Mesodermal cell (in vitro differentiated cells): ENCODE measurements at regions not wholly inside any gene's neighbourhood (a gene's known extent, or its start where the extent isn't known, plus 50 kb on each side); places are given as distances from the start of the nearest gene placed in this dataset.

Experiments used
- H3K27ac ChIP-seq: 2 replicates; pipeline ENCODE4 v1.7.0; 2013; ENCODE audit warnings: mild to moderate bottlenecking, low read depth, low read length, moderate library complexity; ENCODE audit not compliant: severe bottlenecking
- H3K36me3 ChIP-seq: 2 replicates; pipeline ENCODE4 v1.7.1; 2013; ENCODE audit warnings: mild to moderate bottlenecking, low read length, moderate library complexity; ENCODE audit not compliant: control insufficient read depth, insufficient read depth
- H3K4me1 ChIP-seq: one replicate; pipeline ENCODE4 v1.7.1; 2013; ENCODE audit warnings: mild to moderate bottlenecking, low read length; ENCODE audit not compliant: insufficient read depth, control insufficient read depth, poor library complexity, severe bottlenecking
- H3K4me3 ChIP-seq: 2 replicates; pipeline ENCODE4 v1.7.0; 2013; ENCODE audit warnings: low read length, control low read depth, mild to moderate bottlenecking; ENCODE audit not compliant: insufficient read depth, poor library complexity, severe bottlenecking; ENCODE audit errors: extremely low read depth
- H3K9me3 ChIP-seq: 2 replicates; pipeline ENCODE4 v1.7.1; 2013; ENCODE audit warnings: mild to moderate bottlenecking, low read length, moderate library complexity; ENCODE audit not compliant: control insufficient read depth
- WGBS, 2 experiments: methylation state at CpG; one replicate each; pipeline ENCODE4 v1.1.5; 2013; ENCODE audit warnings: missing lambda C conversion rate in 2 of 2; ENCODE audit not compliant: insufficient coverage in 2 of 2; 5-methylcytosine and 5-hydroxymethylcytosine counted together

DNA sequence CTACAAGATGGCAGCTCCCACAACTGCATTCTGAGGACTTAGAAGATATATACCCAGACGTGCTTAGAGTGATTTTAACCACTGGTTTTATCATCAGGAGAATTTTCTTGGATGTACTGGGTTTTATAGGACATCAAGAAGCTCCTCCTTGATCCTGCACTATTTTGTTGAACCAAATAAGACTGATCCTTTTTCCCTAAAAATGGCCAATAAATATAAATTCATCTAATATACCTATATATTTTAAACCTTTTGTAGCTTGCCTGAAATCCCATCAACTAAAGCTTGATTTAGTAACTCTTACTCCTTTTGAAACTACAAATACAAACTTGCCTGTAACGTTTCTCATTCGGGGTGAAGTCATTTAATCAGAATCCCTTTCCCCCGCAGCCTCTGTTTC, 849.4 kb upstream of the ADAMTS5 start:
- H3K36me3 ChIP-seq = no peaks in the 10 kb centered on the region
- H3K9me3 ChIP-seq = no peaks in the 10 kb centered on the region
- 93% methylated on average over 4 of the region's 4 CpGs; no CpG with 5 or more reads in 1 of the 2 experiments for WGBS, 2 experiments
- no peak overlapping the region for H3K4me3 ChIP-seq
- H3K27ac ChIP-seq = no peak overlapping the region
- no peaks in the 10 kb centered on the region for H3K4me1 ChIP-seq

GRCh38 chr21:27814226-27814625, 847.3 kb upstream of the ADAMTS5 start:
- Histone ChIP-seq H3K27ac (no peak overlapping the region), H3K9me3 (no peaks in the 10 kb centered on the region), H3K36me3 (no peaks in the 10 kb centered on the region), H3K4me3 (no peak overlapping the region), H3K4me1 (no peaks in the 10 kb centered on the region)
- no CpG with 5 or more reads among the region's 1 CpG for WGBS, 2 experiments

- H3K9me3 ChIP-seq = no peaks in the 10 kb centered on the region
- H3K27ac ChIP-seq = no peak overlapping the region
- H3K4me1 ChIP-seq = no peaks in the 10 kb centered on the region
- no peaks in the 10 kb centered on the region for H3K36me3 ChIP-seq
- no peak overlapping the region for H3K4me3 ChIP-seq
- WGBS, 2 experiments = 87 to 90% methylated on average over 7 to 8 of the region's 8 CpGs
Measured at GRCh38 chr21:27813750-27814149, 846.9 kb upstream of the ADAMTS5 start.

DNA sequence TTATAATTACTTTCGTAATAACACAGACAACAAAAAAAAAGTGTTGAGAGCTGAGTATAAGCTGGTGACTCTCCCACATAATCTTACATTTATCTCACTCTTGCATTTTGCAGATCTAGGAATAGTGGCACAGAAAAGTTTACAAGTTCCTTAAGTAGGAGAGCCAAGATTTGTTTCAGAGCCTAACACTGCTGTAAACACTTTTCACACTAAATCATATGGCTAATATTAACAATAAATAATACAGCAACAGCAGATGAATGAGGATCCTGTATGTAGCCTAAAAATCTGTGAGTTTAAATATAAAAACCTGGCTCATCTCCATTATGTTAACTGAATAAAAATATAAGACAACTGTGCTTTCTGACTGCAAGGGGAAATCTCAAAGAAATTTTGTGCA, 846.5 kb upstream of the ADAMTS5 start:
- no peak overlapping the region for H3K27ac ChIP-seq
- no peaks in the 10 kb centered on the region for H3K4me1 ChIP-seq
- H3K4me3 ChIP-seq = no peak overlapping the region
- no CpG with 5 or more reads among the region's 1 CpG for WGBS, 2 experiments
- no peaks in the 10 kb centered on the region for H3K36me3 ChIP-seq
- no peaks in the 10 kb centered on the region for H3K9me3 ChIP-seq

DNA sequence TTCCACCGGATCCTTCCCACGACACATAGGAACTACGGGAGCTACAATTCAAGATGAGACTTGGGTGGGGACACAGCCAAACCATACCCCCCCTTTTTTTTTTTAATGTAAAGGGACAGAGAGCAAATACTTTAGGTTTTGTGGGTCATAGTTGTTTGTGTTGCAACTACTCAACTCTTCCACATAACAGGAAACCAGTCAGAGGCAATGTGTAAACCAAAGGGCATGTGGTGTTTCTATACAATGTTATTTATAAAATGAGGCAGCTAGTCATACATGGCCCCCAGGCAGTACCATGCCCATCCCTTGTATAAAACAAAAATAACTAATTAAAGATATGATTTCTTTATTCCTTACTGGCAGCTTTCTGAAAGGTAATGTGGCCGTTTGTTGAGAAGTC, 845.4 kb upstream of the ADAMTS5 start:
- Histone ChIP-seq H3K36me3 (no peaks in the 10 kb centered on the region), H3K9me3 (no peaks in the 10 kb centered on the region), H3K4me3 (no peak overlapping the region), H3K4me1 (no peaks in the 10 kb centered on the region), H3K27ac (no peak overlapping the region)
- no CpG with 5 or more reads among the region's 4 CpGs for WGBS, 2 experiments

- H3K9me3 ChIP-seq = no peaks in the 10 kb centered on the region
Measured at GRCh38 chr21:27808923-27809322, 842.0 kb upstream of the ADAMTS5 start.

DNA sequence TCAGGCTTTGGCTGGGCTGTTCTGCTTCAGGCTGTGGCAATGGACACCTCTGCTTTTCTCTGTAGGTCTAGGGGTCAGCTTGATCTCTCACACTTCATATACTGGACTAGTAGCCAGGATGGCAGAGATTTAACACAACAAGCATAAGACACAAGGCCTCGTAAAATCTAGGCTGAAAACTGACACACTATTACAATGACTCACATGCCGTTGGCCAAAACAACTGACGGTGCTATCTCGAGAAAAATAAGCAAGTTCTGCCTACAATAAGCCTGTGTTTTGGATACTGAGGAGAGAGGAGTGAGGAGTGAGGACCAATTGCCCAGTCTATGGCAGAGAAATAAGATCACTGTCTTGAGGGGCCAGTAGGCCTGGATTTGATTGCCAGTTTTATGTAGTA, 840.7 kb upstream of the ADAMTS5 start:
- no peak overlapping the region for H3K27ac ChIP-seq
- H3K4me1 ChIP-seq = no peaks in the 10 kb centered on the region
- 82% methylated on average over 2 of the region's 4 CpGs; no CpG with 5 or more reads in 1 of the 2 experiments for WGBS, 2 experiments
- no peaks in the 10 kb centered on the region for H3K36me3 ChIP-seq
- H3K4me3 ChIP-seq = no peak overlapping the region
- no peaks in the 10 kb centered on the region for H3K9me3 ChIP-seq

More at GRCh38 chr21:27808923-27809322, 842.0 kb upstream of the ADAMTS5 start:
- Histone ChIP-seq H3K4me1 (no peaks in the 10 kb centered on the region), H3K36me3 (no peaks in the 10 kb centered on the region), H3K27ac (no peak overlapping the region), H3K4me3 (no peak overlapping the region)

- no peaks in the 10 kb centered on the region for H3K9me3 ChIP-seq
- no peak overlapping the region for H3K27ac ChIP-seq
- H3K4me1 ChIP-seq = no peaks in the 10 kb centered on the region
- 100% methylated on average over 1 of the region's 5 CpGs; no CpG with 5 or more reads in 1 of the 2 experiments for WGBS, 2 experiments
- H3K4me3 ChIP-seq = no peak overlapping the region
- no peaks in the 10 kb centered on the region for H3K36me3 ChIP-seq
Measured at GRCh38 chr21:27806281-27806680, 839.4 kb upstream of the ADAMTS5 start.

GRCh38 chr21:27805696-27806095, 838.8 kb upstream of the ADAMTS5 start:
- Histone ChIP-seq H3K27ac (no peak overlapping the region), H3K9me3 (no peaks in the 10 kb centered on the region), H3K36me3 (no peaks in the 10 kb centered on the region), H3K4me3 (no peak overlapping the region), H3K4me1 (no peaks in the 10 kb centered on the region)

- no peak overlapping the region for H3K4me3 ChIP-seq
- H3K27ac ChIP-seq = no peak overlapping the region
- no peaks in the 10 kb centered on the region for H3K4me1 ChIP-seq
- no peaks in the 10 kb centered on the region for H3K9me3 ChIP-seq
- H3K36me3 ChIP-seq = no peaks in the 10 kb centered on the region
- 79 to 83% methylated on average over 1 to 2 of the region's 2 CpGs for WGBS, 2 experiments
Measured at GRCh38 chr21:27804515-27804914, 837.6 kb upstream of the ADAMTS5 start.

- Histone ChIP-seq H3K4me3 (no peak overlapping the region), H3K36me3 (no peaks in the 10 kb centered on the region), H3K27ac (no peak overlapping the region), H3K9me3 (no peaks in the 10 kb centered on the region), H3K4me1 (no peaks in the 10 kb centered on the region)
- WGBS, 2 experiments = no CpG with 5 or more reads among the region's 2 CpGs
Measured at GRCh38 chr21:27803571-27803970, 836.7 kb upstream of the ADAMTS5 start.
